GM18498 (cell line): ENCODE measurements at regions not wholly inside any gene's neighbourhood (a gene's known extent, or its start where the extent isn't known, plus 50 kb on each side); places are given as distances from the start of the nearest gene placed in this dataset.

Experiments used
- ATAC-seq: cut with Tn5 transposase; IDR thresholded peaks from one replicate; pipeline ENCODE4 v1.9.1; 2021; ENCODE audit warnings: mild to moderate bottlenecking, moderate library complexity; ENCODE audit not compliant: unreplicated experiment

DNA sequence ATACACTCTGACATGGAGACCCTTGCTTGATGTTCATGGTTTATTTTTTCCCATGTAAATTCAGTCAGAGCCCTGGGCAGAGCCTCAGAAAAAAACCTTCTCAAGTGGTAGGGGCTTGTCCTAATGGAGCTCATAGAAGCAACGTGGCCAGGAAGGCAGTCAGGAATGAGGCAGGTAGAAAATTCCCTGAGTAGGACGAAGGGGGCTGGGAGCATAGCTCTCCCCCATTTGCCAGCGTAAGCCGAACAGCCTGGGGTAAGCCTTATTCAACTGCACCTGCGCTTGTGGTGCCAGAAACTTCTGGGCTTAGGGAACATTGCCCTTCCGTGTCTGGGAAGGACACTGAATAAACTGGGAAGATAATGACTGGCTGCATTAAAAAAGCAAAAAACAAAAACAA lies 238.5 kb upstream of the ROPN1 start:
- ATAC-seq = no peak

DNA sequence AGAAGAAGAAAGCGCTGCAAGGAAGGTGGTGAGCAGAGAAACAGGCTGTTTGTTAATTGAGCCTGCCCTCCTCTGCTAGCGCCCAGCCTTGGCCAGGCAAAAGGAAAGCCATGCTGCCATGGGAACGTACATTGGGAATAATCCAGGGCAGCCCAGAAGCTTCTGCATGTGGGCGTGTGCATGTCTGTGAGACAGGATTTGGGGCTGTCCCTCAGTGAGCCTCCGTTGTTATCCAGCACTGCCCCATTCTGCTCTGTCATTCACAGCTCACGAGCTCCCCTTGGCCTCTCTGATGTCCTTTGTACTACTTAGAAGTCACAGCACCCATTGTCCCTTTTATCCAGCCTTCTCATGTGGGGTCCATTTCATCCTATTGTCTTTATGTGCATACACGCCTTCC lies 239.1 kb upstream of the ROPN1 start:
- ATAC-seq = no peak

DNA sequence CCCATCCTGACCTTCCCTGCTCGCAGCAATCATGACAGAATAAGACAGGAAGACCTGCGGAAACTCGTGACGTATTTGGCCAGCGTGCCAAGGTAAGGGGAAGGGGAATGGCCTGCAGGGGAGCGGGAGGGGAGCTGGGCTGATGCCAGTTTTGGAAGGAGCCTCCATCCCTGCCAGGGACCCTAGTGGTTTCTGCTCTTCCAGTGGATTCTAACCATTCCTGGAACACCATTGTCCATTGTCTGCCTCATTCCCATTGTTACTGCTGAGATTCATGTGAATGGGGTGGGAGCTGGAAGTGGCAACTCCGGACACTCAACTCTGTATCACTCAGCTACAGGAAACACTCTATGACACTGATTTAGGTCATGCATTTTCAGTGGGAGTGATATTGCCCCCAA lies 242.9 kb upstream of the ROPN1 start:
- ATAC-seq = no peak

DNA sequence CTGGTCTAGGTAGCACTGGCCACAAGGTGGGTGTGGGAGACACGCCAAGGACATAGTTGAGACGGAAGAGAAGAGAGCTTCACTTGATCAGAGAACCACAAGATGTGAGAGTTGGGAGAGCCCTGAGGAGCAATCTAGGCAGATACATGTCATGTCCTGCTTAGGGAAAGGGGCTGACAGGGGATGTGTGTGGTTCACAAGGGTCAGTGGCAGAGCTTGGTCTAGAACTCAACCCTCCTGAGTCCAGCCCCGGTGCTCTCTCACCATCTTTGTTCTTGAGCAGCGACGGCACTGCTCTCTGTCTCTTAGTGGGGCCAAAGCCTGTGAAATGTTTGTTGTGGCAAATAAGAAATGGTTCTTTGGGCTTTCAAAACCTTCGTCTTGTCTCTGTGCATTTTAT lies 243.5 kb upstream of the ROPN1 start:
- ATAC-seq = no peak

DNA sequence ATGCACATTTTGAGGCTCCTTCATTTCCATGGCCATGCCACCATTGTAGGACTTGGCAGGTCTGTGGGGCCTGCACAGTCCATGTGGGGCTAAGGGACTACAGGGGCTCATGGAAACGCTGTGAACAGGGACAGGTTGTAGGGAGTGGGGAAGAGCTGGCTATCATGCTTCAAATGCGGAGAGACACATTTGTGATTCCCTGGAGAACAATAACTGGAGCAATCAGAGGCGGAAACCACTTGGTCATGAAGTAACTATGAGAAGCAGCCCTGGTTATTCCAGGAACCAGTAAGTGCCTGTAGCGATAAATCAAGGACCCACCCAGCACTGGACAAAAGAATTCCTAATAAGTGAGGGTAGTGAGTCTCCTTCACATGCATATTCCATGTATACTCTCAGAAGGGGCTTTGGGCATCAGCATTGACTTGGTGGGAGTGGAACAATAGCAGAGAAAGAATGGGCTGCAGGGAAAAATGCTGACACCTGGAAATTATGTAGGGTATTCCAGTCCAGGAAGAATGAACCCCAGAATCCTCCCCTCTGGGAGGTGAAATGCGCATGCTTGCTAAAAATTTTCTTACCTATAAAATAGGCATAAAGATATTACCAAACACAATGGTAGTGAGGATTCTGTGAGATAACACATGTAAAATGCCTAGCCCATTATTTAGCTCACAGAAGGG lies 251.4 kb upstream of the ROPN1 start:
- no peak for ATAC-seq

DNA sequence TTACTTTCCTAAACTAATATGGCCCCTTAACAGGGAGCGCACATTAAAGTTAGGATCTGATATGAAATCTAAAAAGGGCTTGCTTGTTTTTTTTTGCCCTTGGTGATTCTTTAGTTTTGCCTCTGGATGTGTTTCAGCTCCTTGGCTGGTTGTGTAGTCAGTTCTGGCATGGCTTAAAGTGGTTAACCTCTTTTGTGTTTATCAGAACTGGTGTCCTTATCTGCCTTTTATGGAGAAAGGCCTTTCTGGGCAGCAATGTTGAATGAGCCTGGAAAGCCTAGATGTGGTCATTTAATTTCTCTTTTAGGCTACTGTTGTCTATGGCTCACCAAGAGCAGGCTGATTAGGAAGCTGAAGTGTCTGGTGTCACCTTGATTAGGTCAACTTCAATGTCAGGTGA lies 254.5 kb upstream of the ROPN1 start:
- ATAC-seq = no peak

DNA sequence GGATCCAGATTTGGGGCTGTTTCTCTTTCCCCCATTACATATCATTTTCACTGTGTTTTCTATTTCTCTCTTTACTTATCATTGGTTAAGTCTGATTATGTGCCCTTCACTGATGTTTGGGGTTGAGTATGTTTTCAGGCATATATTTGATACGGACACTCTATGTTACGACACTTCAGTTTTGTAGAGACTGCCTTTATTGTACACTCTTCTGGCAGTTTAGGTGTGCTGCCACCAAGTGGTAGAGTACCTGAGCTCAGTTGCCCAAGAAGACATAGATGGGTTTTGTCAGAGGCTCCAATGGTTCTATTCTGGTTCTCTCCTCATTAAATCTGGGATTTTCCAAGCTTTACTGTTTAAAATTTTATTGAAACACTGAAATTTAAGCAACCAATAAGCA lies 255.0 kb upstream of the ROPN1 start:
- ATAC-seq = no peak

DNA sequence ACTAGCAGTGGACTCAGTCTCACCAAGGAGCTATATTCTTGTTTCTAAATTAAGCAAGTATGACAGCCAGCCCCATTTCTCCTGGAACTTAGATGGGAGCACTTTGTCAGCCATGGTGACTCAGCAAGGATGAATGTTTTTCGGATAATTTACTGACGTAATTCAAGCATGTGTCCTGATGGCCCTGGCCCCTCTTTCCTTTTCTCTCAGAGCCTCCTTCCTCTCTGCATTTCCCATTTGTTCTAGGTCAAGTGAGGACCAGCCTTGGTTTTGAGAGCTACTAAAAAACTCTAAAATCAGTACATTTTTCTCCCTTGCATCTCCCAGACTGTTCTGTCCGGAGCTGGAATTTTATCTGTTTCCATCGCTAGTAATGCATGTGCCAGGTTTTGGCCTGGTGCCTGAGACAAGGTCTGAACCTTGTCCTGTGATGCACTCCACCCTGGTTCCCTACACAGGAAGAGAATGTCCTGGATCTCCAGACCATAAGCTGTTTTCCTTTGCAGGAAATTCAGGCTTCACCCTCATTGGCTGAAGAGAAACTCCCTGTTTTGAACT lies 256.6 kb upstream of the ROPN1 start:
- ATAC-seq = no peak

DNA sequence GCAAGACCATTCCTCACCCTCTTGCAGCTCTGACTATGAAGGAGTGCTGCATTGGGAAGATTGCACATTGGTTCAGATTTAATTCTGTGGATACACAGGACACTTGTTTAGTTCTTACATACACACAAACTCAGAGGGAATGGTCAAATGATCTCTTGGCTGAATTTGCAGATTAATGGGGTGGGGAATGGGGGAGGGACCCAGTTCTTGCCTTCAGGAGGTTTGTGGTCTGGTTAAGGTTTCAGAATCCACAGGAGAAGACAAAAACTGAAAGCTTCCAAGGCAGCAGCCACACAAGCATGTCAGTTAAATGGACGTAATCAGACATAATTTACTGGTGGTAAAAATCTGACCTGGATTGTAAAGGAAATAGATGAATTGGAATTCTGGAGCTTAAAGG lies 257.1 kb upstream of the ROPN1 start:
- no peak for ATAC-seq

DNA sequence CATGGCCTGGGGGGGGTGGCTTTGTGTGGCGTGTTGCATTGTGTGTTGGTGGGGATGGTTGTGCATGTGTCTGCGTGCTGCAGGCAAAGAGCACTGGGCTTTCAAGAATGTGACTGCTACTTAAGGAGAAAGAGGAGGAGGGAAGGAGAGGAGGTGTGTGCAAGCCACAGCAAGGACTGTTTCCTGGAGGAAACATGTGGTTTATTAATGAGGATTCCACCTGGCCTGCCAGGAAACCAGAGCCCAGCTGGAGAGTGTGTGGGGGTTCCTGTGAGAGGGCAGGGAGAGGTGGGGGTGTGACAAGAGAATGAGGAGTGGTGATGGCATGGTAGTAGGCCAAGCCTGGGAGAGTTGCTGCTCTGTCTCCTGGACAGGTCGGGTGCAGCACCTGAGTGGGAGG lies 258.1 kb upstream of the ROPN1 start:
- no peak for ATAC-seq

DNA sequence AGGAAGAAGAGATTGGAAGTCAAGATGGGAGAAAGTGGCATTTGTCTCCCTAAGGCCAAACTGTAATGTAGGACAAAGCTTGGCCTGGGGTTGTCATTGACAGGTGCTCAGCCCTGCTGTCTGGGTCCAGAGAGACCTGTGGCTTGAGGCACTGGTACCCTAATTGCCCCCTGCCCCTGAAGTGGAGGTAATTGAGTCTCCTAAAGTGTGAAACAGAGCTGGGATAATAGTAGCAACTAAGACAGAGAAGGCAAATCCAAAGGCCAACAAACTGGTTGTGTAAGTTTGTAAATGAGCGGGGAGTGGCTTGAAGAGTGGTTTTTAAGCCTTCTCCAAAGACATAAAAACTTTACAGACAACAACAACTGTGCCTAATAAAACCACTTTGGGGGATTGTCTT lies 264.2 kb upstream of the ROPN1 start:
- no peak for ATAC-seq

DNA sequence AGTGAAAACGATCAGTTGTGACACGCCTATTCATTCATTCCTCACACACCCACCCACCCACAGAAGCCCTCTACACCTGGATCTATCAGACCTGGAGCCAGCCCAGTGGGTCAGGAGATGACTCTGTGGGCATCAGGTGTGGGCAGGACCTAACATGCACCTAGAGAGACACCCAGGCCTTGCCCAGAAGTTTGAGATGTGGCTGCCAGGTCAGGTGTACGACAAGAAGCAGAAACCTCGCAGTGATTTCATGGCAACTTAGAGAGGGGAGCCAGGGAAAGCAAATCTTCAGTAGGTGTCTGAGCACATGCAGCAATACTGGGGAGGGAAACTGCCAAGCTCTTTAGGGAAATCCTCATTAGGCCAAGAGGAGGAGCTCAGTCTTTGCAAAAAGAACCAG lies 264.7 kb upstream of the ROPN1 start:
- no peak for ATAC-seq

DNA sequence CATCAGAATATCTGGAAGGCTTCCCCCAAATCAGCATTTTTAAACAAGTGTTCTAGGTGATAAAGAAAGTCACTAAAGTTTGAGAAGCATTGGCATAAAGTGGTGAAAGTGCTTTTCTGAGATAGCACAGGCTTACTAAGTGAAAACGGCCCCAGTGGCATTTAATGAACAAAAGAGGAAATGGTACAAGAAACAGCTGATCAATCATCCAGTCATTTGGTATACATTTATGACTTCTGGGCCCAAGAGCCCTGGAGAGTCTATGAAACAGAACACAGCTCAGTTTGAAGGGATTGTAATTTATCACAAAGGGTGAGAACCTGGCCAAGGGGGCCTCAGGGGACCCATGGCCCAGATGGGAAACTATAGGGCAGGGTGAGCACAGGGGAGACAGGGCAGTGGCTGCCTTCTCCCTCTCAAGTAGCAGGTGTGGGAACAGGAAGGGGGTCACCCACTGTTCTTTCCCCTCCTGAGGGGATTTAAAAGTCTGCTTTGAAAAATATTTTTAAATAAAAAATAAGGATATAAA lies 265.5 kb upstream of the ROPN1 start:
- ATAC-seq = peak; percentile 71

DNA sequence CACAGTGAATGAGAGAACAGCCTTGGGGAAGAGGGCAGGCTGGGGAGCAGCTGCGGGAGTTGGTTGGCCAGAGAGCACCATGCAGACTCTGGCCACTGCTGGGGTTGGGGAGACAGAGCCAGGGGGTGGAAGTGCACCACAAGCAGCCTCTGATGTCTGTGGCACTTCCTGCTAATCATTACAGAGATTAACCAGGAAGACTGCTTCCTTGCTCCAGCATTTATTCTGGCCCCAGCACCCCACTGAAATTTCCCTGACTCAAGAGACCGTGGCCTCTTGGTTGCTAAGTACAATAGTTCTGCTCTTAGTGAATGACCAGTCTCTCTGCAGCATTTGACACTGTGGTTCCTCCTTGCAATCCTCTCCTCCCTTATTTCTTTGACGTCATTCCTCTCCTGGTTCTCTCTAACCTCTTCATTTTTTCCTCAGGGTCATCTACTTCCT lies 266.2 kb upstream of the ROPN1 start:
- no peak for ATAC-seq

DNA sequence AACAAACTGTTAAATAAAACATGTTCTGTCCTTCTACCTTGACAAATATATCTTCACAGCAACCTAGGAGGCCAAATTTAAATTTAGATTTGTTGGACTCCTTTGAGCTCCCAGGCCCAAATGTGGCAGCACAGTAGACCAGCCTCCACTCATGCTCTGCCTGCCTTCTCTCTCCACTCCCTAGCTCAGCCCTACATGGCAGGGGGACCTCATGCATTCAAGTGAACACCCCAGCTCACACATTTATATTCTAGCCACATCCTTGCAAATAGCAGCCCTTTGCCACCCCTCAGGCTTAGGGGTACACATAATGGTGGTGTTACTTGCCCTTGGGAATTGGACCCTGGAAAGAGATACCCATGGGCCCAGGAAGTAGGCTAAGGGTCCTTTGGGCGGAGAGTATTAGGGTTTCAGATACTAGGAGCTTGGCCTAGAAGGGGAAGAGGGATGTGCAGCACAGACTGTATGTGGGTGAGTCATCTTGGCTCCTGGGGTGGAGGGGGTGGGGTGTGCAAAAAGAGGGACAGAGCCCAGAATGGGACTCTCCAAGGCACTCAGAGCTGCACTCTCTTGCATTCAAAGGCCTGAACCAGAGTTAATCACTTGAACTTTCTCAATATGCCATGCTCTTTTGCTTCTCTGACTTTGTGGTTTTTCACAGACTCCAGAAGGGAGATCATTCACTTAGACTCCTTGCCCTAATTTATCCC lies 268.4 kb upstream of the ROPN1 start:
- ATAC-seq = no peak

DNA sequence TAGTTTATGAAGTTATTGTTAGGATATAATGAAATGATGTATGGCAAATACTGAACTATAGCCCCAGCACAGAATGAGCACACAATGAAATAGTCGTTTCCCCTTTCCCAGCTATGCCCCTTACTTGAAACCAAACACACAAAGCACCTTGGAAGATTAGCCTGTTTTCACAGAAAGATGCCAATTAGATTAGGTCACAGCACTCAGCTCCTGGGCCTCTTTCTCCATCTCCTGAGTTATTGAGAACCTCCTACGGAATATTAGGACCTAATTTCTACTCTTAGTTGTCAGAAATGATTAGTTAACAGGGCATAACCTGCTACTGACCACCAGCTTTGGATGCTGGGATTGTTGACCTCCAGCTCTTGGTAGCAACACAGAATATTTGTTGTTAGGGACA lies 269.4 kb upstream of the ROPN1 start:
- ATAC-seq = no peak

DNA sequence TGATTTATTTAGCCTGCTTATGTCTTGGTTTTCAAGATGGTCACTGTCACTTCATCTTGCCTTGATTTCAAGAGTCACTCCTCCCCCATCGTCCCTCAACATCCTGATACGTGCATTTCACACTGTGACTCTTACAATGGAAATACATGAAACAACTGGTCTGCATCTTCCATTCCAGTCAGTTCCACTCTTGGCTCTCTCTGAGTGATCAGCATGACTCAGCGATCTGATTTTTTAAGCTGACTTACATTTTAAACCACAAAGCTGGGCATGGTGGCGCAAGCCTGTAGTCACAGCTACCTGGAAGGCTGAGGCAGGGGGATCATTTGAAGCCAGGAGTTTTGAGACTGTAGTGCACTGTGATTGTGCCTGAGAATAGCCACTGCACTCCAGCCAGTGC lies 271.2 kb upstream of the ROPN1 start:
- ATAC-seq = no peak

DNA sequence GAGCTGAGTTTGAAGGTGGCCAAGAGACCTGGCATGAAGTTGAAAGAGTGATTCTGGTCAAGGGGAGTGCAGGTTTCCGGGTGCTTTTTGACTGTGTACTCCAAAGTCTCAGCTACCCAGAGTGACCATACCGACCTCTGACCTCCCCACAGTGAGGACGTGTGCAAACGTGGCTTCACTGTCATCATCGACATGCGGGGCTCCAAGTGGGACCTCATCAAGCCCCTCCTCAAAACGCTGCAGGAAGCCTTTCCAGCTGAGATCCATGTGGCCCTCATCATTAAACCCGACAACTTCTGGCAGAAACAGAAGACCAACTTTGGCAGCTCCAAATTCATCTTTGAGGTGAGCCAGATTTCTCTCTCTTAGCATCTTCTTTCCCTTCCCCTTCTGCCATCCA lies 272.4 kb upstream of the ROPN1 start:
- no peak for ATAC-seq

DNA sequence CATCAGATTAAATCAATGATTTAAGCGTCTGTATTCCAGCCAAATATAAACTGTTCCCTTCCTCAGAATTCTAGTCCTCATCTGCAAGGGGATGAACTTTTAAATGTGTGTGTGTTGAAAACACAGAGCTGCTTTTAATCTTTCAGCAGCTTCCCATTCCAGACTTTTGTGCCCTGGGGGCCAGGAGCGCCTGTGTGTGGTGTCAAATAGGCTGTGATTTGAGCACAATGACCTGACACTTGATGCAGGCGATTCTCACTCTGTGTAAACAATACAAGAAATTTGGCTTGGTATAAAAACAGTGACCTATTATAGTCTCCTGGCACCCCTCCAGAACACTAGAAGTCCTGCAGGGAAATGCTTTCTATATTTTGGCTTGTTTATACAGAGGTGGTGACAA lies 274.6 kb upstream of the ROPN1 start:
- ATAC-seq = no peak

DNA sequence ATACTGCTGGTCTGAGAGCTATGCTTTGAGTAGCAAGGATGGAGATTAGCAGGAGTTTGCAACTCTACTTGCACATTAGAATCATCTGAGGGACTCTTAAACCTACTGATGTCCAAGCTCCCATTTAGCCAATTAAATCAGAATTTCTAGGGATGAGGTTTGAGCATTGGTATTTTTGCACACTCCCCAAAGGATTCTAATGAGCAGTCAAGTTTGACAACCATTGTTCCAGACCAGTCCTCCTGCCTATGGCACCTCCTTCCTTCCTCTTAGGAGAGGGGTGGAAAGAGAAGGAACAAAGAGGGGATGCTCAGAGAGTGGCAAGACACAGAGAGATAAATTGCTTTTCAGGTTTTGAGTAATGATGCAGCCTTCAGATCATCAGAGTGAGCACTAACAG lies 275.5 kb upstream of the ROPN1 start:
- no peak for ATAC-seq

DNA sequence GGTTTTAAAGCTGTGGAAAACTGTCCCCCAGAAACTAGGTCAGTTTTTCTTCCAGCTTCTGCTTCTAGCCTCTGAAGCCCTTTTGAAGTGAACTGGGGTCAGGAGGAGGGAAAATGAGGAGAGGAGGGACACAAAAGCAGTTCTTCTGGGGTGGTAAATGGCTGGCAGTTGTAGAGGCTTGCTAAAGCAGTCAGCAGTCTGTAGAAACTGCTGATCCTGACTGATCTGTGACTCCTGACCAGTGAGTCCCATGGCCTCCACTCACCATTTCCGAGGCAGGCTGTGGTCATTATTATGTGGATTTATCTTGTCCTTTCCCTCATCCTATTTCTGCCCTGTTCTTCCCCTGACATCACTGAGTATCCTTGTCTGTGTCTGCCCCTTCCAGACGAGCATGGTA lies 276.4 kb upstream of the ROPN1 start:
- no peak for ATAC-seq

DNA sequence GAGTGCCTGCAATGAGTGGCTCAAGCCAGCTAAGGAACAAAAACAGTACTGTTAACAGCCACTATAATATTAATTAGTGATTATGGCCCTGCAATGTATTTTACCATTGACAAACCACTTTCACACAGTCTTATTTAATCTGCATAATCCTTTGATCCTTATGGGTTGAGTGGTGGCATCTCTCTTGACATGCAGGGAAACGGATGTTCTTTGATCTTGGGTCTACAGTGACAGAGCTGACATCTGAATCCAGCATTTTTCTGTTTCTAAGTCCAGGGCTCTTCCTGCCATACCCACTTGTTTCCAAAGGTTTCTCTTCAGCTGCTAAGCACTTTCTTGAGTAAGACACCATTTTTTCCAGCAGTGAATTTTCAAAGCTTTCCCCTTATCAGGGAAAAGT lies 277.7 kb upstream of the ROPN1 start:
- ATAC-seq = no peak
